OCI-LY3 (cell line): ENCODE measurements at regions not wholly inside any gene's neighbourhood (a gene's known extent, or its start where the extent isn't known, plus 50 kb on each side); places are given as distances from the start of the nearest gene placed in this dataset.

Experiments
- H2AFZ ChIP-seq: fragments of 200-600, 300-600 bp; shearing (Covaris generic); 2 replicates; pipeline ENCODE4 v1.6.0; 2014; ENCODE audit warnings: antibody characterized with exemption, low read depth, low read length
- H3K27ac ChIP-seq: fragments of 200-600, 300-600 bp; sonication (generic); 2 replicates; pipeline ENCODE4 v1.5.1; 2014; ENCODE audit warnings: mild to moderate bottlenecking, low read length, moderate library complexity, mixed read lengths
- H3K27me3 ChIP-seq: fragments of 200-600, 300-600 bp; sonication (generic); 2 replicates; pipeline ENCODE4 v1.6.1; 2014; ENCODE audit warnings: low read depth, low read length, mixed read lengths
- H3K36me3 ChIP-seq: fragments of 200-600, 300-600 bp; sonication (generic); replicated peaks from 2 replicates; pipeline ENCODE3; 2014; ENCODE audit warnings: low read depth, low read length, mixed read lengths
- H3K4me1 ChIP-seq: fragments of 300-600, 200-600 bp; sonication (generic); 2 replicates; pipeline ENCODE4 v1.6.1; 2014; ENCODE audit warnings: low read length, mixed read lengths
- H3K4me2 ChIP-seq: fragments of 200-600, 300-600 bp; sonication (generic); 2 replicates; pipeline ENCODE4 v1.6.1; 2014; ENCODE audit warnings: low read length, mixed read lengths
- H3K4me3 ChIP-seq: fragments of 300-600, 200-600 bp; sonication (generic); 2 replicates; pipeline ENCODE4 v1.5.1; 2014; ENCODE audit warnings: antibody characterized with exemption, mild to moderate bottlenecking, low read length, moderate library complexity
- H3K79me2 ChIP-seq: fragments of 300-600, 200-600 bp; shearing (Covaris generic); 2 replicates; pipeline ENCODE4 v1.6.1; 2014; ENCODE audit warnings: mild to moderate bottlenecking, low read length, mixed read lengths
- H3K9ac ChIP-seq: fragments of 300-600, 200-600 bp; shearing (Covaris generic); 2 replicates; pipeline ENCODE4 v1.6.0; 2014; ENCODE audit warnings: mild to moderate bottlenecking, low read length, moderate library complexity
- H3K9me3 ChIP-seq: fragments of 200-600, 300-600 bp; shearing (Covaris generic); 2 replicates; pipeline ENCODE4 v1.6.1; 2014; ENCODE audit warnings: low read length, mixed read lengths; ENCODE audit not compliant: insufficient read depth
- H4K20me1 ChIP-seq: fragments of 200-600, 300-600 bp; sonication (generic); 2 replicates; pipeline ENCODE4 v1.6.1; 2016; ENCODE audit warnings: low read length, mixed read lengths; ENCODE audit not compliant: insufficient read depth
- EZH2phosphoT487 ChIP-seq: fragments of 200-600 bp; shearing (Covaris generic); IDR thresholded peaks from 2 replicates; pipeline ENCODE4 v1.6.1; 2018; ENCODE audit warnings: antibody characterized with exemption, mixed run types, low read depth
- TF ChIP-seq, protein P1 (sequence below): fragments of 200-600, 300-600 bp; sonication (generic); IDR thresholded peaks from 2 replicates; pipeline ENCODE4 v1.5.1; 2014; ENCODE audit warnings: antibody characterized with exemption, low read length, low read depth

DNA sequence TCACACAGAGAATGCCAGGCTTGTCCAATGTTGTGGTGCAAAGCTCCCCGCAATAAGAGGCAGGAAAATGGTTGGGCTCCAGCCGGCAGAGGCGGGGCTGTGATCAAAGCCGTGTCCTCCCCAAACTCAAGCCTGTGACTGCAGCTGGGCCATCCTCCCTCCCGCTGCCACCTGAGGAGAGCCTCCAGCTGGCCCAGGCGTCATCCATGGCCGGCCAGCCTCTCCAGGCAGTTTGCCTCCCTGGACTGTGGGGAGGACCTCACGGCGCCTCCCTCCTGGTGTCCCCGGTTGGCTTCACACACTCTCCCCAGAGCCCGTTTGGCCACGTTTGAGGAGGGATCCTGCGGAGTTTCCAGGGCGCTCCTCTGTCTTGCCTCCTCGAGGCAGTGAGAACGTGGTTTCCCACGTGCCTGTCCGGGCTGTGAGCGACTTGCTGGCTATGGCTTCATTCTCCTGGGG lies 134.1 kb downstream of the IRF8 start:
- H3K4me1 ChIP-seq = peaks cover 6% of the 10 kb centered on the region
- H3K9me3 ChIP-seq = no peaks in the 10 kb centered on the region
- no peak overlapping the region for H3K27ac ChIP-seq
- no peak overlapping the region for H3K4me2 ChIP-seq
- H3K27me3 ChIP-seq = peaks cover 10% of the 10 kb centered on the region
- H3K36me3 ChIP-seq = no peaks in the 10 kb centered on the region
- H3K79me2 ChIP-seq = no peaks in the 10 kb centered on the region
- no peak overlapping the region for H3K4me3 ChIP-seq
- no peak for TF ChIP-seq EZH2phosphoT487
- TF ChIP-seq, protein P1, sequence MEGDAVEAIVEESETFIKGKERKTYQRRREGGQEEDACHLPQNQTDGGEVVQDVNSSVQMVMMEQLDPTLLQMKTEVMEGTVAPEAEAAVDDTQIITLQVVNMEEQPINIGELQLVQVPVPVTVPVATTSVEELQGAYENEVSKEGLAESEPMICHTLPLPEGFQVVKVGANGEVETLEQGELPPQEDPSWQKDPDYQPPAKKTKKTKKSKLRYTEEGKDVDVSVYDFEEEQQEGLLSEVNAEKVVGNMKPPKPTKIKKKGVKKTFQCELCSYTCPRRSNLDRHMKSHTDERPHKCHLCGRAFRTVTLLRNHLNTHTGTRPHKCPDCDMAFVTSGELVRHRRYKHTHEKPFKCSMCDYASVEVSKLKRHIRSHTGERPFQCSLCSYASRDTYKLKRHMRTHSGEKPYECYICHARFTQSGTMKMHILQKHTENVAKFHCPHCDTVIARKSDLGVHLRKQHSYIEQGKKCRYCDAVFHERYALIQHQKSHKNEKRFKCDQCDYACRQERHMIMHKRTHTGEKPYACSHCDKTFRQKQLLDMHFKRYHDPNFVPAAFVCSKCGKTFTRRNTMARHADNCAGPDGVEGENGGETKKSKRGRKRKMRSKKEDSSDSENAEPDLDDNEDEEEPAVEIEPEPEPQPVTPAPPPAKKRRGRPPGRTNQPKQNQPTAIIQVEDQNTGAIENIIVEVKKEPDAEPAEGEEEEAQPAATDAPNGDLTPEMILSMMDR = no peak
- no peak overlapping the region for H2AFZ ChIP-seq
- H3K9ac ChIP-seq = no peak overlapping the region
- H4K20me1 ChIP-seq = no peaks in the 10 kb centered on the region

DNA sequence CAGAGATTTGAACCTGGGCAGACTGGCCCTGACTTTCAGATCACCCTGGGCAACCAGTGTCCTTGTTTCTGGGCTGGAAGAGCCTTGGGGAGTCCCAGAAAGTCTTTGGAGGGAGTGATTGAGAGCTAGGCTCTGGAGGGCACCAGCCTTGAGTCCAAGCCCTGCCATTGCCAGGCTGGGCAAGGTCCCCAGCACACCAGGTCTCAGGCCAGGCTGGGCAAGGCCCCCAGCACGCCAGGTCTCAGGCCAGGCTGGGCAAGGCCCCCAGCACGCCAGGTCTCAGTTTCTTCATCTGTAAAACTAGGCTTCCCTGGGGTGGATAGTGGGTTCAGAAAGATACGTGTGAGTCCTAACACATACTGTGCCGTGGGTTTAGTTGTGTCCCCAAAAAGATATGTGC lies 135.0 kb downstream of the IRF8 start:
- H3K36me3 ChIP-seq = no peaks in the 10 kb centered on the region
- no peaks in the 10 kb centered on the region for H3K9me3 ChIP-seq
- H3K9ac ChIP-seq = no peak overlapping the region
- no peak overlapping the region for H3K4me3 ChIP-seq
- TF ChIP-seq, protein P1 = no peak
- peaks cover 6% of the 10 kb centered on the region for H3K4me1 ChIP-seq
- no peak overlapping the region for H2AFZ ChIP-seq
- no peaks in the 10 kb centered on the region for H3K79me2 ChIP-seq
- peaks cover 10% of the 10 kb centered on the region for H3K27me3 ChIP-seq
- no peak overlapping the region for H3K27ac ChIP-seq
- no peak overlapping the region for H3K4me2 ChIP-seq
- H4K20me1 ChIP-seq = no peaks in the 10 kb centered on the region

DNA sequence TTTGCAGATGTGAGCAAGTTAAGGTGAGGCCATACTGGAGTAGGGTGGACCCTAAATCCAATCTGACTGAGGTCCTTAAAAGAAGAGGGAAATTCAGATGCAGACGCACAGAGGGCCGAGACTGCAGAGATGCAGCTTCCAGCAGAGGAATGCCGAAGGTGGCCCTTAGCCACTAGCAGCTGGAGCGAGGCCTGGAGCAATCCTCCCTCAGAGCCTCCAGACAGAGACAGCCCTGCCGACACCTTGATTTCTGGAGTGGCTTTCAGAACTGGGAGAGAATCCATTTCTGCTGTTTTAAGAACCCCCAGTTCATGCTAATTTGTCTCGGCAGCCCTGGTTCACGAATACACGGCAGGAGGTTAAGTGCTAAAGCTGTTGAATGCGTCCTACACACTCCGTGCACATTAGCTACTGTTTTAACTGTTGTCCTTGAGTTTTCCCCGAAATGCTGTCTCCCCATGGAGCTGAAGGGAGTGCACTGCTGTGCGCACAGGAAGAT lies 135.5 kb downstream of the IRF8 start:
- H3K4me1 ChIP-seq = peaks cover 6% of the 10 kb centered on the region
- no peaks in the 10 kb centered on the region for H3K79me2 ChIP-seq
- no peak overlapping the region for H3K27ac ChIP-seq
- H3K27me3 ChIP-seq = peaks cover 12% of the 10 kb centered on the region
- H3K9me3 ChIP-seq = no peaks in the 10 kb centered on the region
- TF ChIP-seq EZH2phosphoT487 = no peak
- TF ChIP-seq, protein P1 = no peak
- H4K20me1 ChIP-seq = no peaks in the 10 kb centered on the region
- no peak overlapping the region for H3K9ac ChIP-seq
- H2AFZ ChIP-seq = no peak overlapping the region
- no peaks in the 10 kb centered on the region for H3K36me3 ChIP-seq
- no peak overlapping the region for H3K4me3 ChIP-seq
- no peak overlapping the region for H3K4me2 ChIP-seq

DNA sequence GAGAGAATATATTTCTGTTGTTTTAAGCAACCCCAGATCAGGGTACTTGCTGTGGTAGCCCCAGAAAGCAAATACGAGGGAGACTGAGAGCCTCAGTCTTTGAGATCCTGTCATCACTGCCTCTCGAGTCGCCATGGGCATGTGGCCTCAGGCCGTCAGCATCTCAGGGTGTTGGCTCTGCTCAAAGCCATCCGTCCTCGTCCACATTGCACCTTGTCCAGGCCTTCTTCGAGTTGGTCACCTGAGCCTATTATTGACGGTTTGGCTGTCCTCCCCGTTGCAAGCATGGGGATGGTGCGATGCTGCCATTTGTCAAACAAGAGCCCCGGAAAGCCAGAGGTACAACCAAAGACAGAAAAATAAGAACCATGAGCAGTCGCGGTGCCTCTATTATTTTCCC lies 136.9 kb downstream of the IRF8 start:
- Histone ChIP-seq H3K36me3 (no peaks in the 10 kb centered on the region), H3K4me3 (no peak overlapping the region), H3K79me2 (no peaks in the 10 kb centered on the region), H4K20me1 (no peaks in the 10 kb centered on the region), H3K4me1 (peaks cover 6% of the 10 kb centered on the region), H2AFZ (no peak overlapping the region), H3K9ac (no peak overlapping the region), H3K27ac (no peak overlapping the region), H3K4me2 (no peak overlapping the region), H3K27me3 (peaks cover 10% of the 10 kb centered on the region), H3K9me3 (no peaks in the 10 kb centered on the region)
- TF ChIP-seq EZH2phosphoT487 = no peak
- TF ChIP-seq, protein P1 = no peak
